UCSD-AML1 (cell line): ENCODE measurements at regions not wholly inside any gene's neighbourhood (a gene's known extent, or its start where the extent isn't known, plus 50 kb on each side); places are given as distances from the start of the nearest gene placed in this dataset.
"Not testable (repeated sequence)": the region's sequence is repeated elsewhere in the genome, so short reads cannot be mapped to it uniquely, and the experiment has no call there.

Source experiments
- DNase-seq: peaks from one replicate; lab custom pipeline; 2025; ENCODE audit not compliant: unreplicated experiment; lab: John Stamatoyannopoulos, UW

DNA sequence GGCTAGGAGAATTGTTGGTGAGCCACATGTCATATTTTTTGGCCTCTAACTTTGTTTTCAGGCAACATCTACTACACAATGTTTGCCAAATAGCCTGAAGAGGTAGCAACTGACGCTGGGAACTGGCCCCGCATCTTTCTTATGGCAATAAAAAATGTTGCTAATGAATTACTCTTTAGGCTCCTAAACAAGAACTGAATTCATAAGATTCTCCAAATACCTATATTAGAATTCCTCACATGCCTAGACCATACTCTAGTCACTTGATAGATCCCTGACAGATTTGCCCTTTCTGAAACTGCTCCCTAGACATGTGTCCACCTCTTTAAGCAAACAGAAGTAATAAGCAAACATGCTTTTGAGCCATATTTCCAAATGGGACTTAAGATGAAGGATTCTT lies 209.0 kb upstream of the ATXN7L3B start:
- no peak for DNase-seq

DNA sequence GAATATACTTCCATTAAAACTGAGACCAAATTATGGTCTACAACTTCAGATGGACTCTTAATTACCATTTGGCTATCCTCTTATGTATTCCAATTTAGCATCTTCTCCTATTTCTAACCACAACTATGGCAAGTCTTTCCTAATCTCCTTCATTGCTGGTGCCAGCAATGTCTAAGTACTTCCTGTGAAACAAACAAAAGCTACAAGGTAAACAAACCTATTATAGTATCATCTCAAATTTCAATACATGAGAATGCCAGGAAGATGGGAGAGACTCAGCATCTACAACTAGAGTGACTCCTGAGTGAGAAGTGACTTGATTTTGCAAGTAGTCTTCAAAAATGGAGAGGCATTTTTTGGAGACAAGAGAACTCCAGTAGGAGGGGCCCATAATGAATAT lies 202.9 kb upstream of the ATXN7L3B start:
- no peak for DNase-seq

GRCh38 chr12:74337951-74338350 lies 199.7 kb upstream of the ATXN7L3B start:
- no peak for DNase-seq

GRCh38 chr12:74339211-74339610 lies 198.4 kb upstream of the ATXN7L3B start:
- no peak for DNase-seq

- no peak for DNase-seq
Measured at GRCh38 chr12:74349925-74350324, 187.7 kb upstream of the ATXN7L3B start.

DNA sequence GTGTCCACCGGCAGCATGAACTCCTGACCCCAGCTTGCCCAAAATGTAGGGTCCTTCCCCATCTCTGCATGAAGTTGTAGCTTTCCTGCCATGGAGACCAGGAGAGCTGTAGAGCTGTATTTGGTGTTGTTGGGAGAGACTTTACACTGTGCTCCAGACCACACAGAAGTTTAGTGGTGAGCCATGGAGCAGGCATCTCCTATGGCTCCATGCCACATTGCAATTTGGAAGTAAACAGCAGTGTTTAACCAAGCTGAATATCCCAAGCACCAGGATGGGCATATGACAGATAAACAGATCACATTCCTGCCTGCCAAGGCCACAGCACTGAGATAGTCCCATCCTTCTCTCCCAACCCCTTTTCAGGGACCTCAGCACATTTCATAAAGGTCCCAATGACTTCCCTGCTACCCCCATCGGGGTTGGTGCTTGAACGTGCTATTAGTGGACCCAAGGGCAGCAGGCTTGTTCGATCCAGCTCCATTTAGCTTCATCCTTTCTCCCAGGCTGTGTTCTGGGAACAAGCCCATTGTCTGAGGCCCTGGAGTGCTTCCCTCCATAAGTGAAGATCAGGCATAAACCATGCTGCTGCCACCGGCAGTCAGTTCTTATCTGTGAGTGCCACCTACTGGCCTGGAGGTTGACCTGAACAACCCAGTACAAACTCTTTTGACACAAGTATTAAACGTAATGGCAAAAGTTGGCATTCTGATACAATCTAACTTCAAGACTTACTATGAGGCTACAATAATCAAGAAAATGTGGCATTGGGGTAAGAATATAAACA lies 172.3 kb upstream of the ATXN7L3B start:
- peak; percentile 9 for DNase-seq

DNA sequence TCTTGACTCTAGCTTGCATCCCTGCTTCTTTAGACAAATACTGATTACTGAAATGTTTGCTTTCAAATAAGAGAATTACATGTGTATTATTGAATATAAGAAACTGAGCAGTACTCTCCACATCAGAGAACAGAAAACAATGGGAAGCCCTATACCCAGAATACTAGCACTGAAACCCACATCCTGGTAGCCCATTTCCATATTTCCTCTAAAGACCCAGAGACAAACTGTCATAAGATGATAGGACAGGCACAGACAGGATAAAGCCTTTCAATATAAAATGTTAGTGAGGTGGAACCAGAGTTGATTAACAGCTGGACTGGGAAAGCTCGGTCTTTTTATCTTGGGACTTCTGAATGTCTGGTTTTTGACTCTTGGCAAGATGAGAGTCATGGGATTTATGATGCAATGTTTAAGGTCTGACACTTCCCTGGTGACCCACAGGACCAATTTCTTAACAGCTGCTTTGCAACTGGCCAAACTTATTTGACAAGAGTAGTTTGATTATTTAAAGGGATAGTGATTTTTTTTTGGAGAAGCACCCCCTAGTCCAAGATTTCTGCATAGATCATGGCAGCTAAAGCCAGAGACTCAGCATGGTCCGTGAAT lies 166.9 kb upstream of the ATXN7L3B start:
- DNase-seq, result no peak

DNA sequence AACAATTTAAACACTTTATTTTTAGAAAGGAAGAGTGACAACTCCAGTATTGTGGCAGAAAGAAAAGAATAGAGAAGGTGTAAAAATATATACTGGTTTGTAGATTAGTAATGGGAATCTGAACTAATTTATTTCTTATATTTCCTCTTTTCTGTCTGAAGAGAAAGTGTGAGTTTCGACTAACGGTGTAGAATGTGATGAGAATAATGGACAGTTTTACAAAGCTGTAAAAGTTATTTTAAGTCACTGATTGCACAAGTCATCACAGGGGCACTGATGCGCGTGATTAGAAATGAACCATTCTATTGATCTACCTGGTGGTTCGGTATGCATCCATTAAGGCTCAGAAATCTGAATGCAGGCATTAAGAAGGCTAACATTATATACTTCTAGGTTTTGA lies 158.5 kb upstream of the ATXN7L3B start:
- DNase-seq, result no peak

GRCh38 chr12:74381958-74382357 lies 155.7 kb upstream of the ATXN7L3B start:
- DNase-seq, result no peak

DNA sequence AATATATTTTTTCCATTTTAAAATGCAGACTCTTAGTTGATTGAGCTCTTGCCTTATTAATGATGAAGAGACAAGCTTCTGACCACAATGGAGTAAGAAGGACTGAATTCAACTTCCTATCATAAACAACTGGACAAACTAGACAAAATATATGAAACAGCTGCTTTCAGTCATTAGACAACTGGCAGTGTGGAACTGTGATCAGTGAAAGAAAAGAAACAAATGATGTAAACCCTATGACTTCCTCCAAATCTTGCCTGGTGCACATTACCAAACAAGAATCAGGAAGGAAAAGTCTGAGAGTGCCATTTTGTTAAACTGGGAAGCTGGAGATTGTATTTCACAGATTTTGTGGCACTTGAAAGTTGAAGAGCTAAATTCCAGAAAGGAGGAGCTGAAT lies 154.7 kb upstream of the ATXN7L3B start:
- DNase-seq, result no peak

DNA sequence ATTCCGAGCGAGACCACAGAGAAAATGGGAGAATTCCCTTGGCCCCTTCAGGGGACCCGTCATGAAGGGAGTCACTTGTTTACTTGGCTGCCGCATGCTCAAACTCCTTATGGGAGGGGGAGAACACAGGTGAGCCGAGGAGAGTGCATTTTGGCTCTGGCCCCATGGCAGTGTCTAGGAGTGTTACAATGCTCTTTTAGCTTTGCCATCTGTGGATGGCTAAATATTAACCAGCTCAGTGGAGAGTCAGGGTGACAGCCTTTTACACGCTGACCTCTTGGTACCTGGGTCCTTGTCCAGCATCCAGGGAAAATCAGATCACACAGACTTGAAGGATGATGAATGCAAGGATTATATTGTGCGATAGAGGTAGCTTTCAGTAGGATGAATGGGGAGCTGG lies 146.4 kb upstream of the ATXN7L3B start:
- DNase-seq, result no peak

DNA sequence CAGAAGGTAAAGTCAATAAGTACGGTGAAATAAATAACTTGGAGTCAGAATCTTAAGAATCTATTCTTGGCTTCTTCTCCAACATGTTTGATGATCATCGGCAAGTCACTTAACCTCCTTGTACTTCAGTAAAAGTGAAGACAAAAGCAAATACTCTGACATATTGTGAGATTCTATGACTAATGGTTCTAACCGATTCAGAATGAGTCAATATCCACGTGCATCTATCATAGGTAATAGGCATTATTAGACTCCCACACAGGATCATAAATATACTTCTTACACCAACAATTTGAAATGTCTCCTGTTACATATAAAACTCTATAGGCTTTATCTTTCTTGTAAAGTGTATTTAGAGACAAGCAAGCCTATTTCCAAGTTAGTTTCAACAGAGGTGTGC lies 144.4 kb upstream of the ATXN7L3B start:
- no peak for DNase-seq

- DNase-seq, result no peak
Measured at GRCh38 chr12:74394647-74395046, 143.0 kb upstream of the ATXN7L3B start.

- DNase-seq, result no peak
Measured at GRCh38 chr12:74401035-74401434, 136.6 kb upstream of the ATXN7L3B start.

DNA sequence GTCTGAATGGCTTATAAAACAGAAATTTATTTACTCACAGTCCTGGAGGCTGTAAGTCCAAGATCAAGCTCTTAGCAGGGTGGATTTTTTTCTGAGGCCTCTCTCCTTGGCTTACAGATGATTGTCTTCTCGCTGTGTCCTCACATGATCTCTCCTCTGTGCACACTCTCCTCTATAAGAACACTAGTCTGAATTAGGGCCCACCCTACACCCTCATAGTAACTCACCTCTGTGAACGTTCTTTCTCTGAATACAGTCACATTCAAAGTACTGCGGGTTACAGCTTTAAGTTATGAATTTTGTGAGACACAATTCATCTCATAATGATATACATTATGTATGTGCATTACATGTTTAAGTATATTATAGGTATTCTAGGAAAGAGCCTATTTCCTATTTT lies 135.7 kb upstream of the ATXN7L3B start:
- no peak for DNase-seq

GRCh38 chr12:74403221-74403470 lies 134.5 kb upstream of the ATXN7L3B start:
- DNase-seq, result not testable (repeated sequence)

- DNase-seq, result no peak
Measured at GRCh38 chr12:74408601-74409166, 129.0 kb upstream of the ATXN7L3B start.

- no peak for DNase-seq
Measured at GRCh38 chr12:74412606-74413230, 124.9 kb upstream of the ATXN7L3B start.

GRCh38 chr12:74415633-74416032 lies 122.0 kb upstream of the ATXN7L3B start:
- no peak for DNase-seq

- DNase-seq, result no peak
Measured at GRCh38 chr12:74418573-74418972, 119.1 kb upstream of the ATXN7L3B start.

DNA sequence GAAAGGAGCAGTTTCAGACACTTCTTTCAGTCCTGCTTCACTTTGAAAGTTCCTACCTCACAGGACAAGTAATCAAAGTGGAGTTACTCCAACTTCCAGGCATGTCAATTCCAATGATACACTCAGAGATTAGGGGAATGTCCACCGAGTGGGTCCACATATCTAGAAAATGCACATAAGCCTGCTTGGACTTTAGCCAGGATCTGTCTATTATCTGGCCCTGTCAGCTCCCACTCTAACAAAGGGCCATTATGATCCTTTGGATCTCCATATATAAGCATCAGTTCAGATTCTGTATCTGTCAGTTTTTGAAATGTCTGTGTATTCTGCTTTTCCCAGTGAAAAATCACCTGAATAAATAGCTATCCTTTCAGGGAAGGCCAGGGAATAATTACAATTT lies 112.9 kb upstream of the ATXN7L3B start:
- DNase-seq, result no peak

DNA sequence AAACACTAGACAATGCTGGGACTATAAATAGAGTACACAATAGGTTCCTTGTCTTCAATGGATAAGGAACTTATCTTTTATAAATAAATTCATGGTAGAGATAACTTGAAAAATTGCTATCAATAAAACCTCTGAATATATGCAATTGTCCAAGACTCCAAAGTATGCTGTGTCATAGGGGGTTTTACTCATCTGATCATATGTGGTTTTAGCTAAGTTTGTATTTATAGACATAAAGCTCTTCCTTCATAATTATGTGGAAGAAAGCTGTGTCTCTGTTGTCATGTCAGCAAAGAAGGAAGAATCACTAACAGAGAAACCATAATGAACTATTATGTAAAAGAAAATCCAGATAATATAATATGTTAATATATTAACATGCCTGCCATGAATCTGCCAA lies 111.5 kb upstream of the ATXN7L3B start:
- DNase-seq, result no peak
